IPS-NIHi7 (cell line): ENCODE measurements at regions not wholly inside any gene's neighbourhood (a gene's known extent, or its start where the extent isn't known, plus 50 kb on each side); places are given as distances from the start of the nearest gene placed in this dataset.
A peak's percentile ranks its signal among the peaks of the same experiment; 100 is the strongest.

ENCODE experiments used
- DNase-seq: peaks from one replicate; pipeline ENCODE4 v3.0.0; 2012; ENCODE audit warnings: mixed read lengths; ENCODE audit errors: extremely low spot score

DNA sequence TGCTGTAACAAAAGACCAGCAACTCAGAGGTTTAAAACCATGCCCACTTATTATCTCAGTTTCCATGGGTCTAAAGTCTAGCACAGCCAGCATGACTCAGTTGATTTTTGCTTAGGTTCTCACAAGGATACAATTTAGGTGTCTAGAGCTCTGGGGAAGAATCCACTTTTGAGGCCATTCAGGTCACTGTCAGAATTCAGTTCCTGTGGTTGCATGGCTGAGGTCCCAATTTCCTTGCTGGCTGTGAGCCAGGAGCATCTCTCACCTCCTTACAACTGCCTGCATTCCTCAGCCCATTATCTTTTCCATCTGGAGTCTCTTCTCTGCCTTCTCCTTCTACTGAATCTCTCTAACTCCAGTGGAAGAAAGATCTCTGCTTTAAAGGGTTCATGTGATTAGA lies 240.5 kb upstream of the CFAP20DC start:
- no peak for DNase-seq

DNA sequence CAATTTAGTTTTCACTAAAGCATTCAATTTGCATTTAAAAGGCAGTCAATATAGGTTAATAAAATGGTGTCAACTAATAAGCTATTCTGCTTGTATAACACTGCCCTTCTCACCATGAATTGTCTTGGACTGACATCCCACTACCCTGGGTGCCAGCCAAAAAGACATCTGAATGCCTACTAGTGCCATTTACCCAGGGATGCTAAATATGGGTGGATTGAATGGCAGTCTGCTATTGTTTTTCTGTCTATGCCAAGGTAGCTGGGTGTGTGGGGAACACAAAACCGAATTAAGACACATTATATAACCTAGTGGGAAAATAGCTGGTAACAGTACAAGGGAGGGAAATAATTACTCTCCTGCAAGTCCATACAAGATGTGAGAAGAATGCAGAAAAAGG lies 240.0 kb upstream of the CFAP20DC start:
- no peak for DNase-seq

DNA sequence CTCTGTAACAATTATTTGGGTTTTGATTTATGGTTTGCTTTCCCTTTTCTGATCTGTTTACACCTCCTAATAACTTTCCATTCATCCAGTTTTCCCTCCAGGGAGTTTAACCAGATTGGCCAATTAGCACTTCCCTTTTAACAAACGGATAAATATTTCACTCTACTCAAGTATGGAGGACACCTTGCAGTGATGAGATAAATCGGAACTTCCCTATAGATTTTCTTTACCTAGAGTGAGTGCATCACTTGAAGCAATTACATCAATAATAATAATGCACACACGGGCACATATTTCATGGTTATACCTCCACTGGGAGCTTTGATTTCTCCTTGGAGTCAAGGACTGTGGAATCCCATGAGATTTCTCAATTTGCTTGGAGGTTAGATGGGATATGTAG lies 239.1 kb upstream of the CFAP20DC start:
- DNase-seq = no peak

DNA sequence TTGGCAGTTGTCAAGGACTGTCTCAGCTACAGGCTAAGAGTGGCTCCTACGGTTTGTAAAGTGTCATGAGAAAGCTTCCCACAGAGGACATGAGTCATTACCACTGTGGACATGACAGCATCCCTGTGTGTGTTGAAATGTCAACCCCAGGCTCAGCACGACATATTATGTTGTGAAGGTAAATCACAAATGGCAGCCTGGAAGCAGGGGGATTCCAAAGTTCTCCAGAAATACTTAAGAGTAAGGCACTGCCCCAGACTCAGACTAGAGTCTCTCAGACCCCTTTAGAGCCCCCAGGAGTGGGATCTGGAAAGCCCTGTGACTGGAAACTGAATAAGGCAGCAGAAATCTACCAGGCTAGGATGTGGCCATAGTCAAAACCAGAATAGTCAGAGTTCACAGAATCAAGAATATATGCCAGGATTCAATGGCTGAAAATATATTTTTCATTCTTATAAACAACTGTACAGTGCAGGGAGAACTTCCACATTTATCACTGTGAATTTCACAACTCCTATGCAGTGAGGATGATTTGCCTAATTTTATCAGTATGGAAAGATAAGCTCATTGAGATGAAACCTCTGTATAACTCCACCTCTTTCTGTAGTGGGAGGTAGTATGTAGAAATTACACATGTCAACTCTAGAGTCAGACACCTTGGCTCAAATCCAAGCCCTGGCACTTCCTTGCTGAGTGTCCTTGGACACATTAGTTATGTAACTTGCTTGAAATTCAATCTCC lies 237.1 kb upstream of the CFAP20DC start:
- DNase-seq = no peak

DNA sequence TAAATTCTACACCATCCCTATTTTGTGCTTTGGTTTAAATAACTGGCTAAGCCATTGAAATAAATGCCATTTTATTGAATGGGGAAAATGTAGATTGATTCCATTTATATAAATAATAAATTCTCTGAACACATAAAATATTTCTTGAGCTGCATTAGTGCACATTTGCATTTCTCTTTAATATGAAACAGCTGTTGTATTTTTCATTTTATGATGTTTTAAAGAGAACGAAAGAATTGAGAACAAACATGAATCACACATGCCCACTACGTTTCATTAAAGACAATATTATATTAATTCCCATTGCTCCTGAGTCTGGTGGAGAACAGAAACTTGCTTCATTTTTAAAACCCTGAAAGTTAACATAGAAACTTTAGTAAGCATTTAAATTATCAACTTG lies 235.7 kb upstream of the CFAP20DC start:
- no peak for DNase-seq

DNA sequence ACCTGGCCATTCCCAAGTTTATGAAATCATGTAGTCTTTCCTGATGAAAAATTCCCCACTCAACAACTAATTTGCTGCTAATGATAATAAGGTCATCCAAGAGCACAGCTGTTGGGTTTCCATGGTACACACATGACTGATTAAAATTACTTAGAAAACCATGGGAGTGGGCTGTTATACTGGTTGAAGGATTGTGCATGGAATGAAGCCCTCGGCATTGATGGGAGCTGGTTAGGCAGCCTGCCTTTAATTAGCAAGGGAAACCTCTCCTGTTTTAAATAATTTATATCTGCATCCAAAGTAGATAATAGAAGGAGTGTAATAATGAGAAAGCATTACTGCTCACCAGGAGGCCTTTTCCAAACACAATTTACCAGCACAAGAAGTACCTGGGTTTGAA lies 235.1 kb upstream of the CFAP20DC start:
- DNase-seq = no peak

DNA sequence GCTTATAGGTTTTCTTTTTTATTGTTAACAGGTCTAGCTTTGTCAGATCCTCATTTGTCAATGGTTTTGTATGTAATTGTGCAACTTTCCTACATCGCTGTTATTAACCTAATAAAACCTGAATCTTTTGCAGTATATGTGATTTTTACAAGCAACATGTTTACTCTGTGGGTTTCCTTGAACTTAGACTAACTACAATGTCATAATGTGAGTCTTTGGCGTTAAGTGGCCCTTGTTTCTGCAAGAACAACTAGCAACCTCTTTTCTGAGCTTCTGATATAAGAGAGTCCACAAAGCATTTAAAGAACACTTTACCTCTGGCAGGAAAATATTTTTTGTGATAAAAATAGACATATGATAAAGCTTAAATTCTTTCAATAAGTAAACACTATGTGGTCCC lies 230.3 kb upstream of the CFAP20DC start:
- DNase-seq = no peak

DNA sequence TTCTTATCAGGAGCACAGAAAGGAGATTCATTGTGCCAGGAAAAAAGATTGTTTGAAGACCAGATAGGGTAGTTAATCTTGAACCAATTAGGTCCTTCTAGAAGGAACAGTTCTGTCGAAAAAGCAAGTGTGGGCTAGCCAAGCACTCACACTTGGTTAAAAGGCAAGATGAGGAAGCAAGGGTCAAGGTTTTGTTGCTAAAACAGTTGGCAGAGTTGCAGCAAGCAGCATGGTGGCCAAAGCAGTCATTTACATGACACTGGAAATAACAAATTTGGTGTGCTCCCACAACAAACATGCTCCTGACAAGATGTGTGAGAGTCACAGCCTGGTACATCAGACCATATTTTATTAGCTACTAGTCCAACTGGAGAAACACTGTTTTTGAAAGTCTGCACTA lies 228.0 kb upstream of the CFAP20DC start:
- no peak for DNase-seq

DNA sequence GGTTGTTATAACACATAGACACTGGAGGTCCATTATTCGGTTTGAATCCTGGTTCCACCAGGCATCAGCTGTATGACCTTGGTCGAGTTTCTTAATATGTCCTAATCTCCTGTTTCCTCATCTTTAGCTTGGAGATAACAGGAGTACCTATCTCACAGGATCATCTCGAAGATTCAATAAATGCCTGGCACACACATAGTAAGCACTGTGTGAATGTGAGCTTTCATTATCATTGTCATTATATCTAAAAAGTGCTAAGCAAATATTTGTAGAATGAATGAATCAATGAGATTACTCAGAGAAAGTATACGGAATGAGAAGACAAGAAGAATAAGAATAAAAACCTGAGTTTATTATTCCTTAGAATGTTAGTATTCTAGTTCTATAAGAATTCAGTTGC lies 227.4 kb upstream of the CFAP20DC start:
- DNase-seq = no peak

DNA sequence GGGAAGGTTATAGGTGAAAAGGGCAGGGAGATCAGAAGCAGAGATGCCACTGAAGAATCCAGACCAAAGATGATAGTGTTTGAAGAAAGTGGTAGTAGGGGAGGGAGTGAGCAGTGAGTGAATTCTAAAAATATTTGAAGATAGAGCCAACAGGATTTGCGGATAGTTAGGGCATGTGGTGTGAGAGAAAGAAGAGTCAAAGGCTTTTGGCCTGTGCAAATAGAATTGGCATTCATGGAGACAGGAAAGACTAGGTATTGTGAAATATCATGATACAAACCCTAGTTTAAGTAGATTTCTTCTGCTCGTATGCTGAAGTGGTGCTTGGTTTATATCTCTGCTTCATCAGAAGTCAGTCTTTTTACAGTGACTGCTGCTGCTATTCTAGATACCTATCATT lies 224.2 kb upstream of the CFAP20DC start:
- DNase-seq = no peak

DNA sequence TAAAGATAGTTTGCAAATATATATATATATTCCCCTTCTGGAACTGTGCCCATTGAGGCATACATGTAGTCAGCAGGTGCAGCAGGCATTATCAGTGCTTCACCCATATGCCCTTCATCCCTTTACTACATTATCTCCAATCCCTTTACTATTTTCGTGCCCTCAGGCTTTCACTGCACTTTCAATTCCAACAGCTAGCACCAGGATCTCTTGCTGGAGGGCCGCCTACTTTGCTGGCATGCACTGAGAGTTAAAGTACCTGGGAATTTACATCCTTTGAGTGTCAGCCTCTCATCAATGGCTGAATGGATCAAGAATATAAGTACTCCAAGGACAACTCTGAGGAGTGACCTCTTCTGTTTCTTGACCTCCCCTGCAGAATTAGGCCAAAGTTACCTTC lies 222.1 kb upstream of the CFAP20DC start:
- no peak for DNase-seq

DNA sequence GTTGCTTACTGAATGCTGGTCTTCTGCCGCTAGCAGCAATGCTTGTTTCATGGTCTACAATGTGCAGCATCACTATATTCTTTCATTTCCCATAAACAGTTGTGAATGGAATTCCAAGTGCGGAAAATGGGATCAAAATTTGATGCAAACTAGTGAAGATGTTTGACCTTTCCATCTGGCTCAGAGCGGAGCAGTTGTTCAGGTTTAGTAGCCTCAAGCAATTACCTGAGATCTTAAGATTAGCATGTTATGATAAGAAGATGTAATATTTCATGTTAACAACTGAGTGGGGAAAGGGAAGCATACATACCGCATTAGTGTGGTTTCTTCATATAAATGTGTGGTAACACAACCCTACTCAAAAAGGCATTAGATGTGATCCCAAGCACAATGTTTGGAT lies 221.1 kb upstream of the CFAP20DC start:
- no peak for DNase-seq

DNA sequence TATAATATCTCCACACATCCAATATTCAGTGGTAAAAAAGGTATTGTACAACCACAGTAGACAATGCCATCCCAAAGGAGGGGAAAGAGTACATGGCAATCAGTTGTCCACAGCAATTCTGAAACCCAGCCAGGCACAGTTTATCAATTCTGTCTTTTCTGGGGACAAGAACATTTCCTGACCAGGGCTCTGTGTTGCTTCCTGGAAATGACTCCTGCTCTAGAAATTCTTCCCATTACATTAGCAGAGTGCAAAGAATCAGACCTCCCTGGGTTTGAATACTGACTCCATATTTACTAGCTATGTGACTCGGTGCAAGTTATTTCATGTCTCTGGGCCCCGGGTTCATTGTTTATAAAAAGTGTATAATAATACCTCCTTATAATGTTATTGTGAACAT lies 220.4 kb upstream of the CFAP20DC start:
- DNase-seq = no peak

DNA sequence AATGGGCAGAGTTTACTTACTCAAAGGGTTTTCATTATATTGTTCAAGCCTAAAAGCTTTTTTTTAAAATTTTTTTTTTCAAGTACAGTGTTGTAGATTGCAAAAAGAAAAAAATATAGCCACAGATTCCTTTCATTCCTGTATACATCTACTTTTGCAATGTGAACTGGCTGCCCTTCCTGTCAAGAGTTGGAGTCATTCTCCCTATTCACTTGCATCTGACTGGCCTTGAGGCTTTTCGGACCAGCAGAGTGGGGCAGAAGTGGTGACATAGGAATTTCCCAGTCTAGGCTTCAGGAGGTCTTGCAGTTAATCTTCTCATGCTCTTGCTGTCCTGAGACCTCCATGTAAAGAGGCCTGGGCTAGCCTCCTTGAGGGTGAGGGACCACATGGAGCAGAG lies 218.3 kb upstream of the CFAP20DC start:
- DNase-seq = no peak

DNA sequence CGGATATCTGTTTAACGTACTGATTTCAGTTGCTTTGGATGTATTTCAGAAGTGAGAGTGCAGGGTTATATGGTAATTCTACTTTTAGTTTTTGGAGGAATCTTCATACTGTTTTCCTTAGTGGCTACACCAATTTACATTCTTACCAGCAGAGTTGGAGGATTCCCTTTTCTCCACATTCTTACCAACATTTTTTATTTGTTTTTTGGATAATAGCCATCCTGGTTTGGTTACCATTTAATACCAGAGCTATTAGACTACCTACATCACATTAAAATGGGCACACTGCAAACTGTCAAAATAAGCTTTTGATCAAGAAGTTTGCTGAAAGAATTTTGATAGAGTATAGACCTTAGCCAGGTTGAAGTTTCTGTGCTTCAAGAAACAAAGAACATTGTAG lies 217.2 kb upstream of the CFAP20DC start:
- DNase-seq = no peak

DNA sequence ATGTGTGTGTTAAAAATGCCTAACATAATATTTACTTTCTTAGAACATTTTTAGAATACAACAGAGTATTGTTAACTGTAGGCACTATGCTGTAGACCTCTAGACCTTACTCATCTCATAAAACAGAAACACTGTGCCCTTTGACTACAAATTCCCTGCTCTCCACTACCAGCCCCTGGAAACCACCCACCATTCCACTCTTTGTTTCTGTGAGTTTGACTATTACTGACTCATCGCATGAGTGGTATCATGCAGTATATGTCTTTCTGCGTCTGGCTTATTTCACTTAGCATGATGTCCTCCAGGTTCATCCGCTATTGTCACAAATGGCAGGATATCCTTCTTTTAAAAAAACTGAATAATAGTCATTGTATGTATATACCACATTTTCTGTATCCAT lies 216.7 kb upstream of the CFAP20DC start:
- DNase-seq = no peak

DNA sequence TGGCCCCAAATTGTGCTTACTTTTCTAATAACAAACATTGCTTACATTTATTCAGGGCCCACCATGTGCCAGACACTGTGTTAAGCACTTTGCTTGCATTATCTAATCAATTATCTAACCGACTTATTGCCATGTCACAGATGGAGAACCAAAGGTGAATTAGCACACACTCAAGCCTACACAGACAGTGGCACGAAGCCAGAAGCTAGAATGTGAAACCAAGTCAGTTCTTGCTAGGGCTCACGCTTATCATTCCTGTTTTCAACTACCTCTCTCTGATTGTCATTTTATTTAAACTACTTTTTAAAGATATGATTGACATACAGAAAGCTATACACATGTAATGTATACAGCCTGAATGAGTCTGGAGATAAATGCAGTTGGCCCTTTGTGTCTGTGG lies 215.7 kb upstream of the CFAP20DC start:
- DNase-seq = no peak

DNA sequence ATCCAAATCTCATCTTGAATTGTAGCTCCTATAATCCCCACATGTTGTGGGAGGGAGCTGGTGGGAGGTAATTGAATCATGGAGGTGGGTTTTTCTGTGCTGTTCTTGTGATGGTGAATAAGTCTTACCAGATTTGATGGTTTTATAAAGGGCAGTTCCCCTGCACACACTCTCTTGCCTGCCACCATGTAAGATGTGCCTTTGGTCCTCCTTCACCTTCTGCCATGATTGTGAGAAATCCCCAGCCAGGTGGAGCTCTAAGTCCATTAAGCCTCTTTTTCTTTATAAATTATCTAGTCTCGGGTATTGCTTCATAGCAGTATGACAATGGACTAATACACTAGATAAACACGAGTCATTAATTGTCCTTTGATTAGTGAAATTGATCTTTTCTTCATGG lies 214.5 kb upstream of the CFAP20DC start:
- no peak for DNase-seq

DNA sequence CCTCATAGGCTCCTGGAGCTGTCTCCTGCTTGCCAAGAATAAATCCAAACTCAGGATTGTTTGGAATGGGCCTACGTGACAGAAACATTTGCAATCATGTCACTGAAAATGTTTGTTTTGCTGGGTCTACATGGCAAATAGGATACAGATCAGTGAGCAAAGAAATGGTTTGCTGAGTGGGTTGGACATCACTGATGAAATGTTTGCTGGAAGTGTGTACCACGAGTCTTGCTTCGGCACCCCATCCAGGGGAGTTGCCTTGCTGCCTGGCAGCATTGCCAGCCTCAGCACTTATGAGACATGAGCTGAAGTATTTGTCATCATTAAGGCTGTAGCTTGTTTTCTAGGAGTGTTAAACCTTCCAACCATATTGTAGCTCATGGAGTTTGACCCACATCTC lies 213.3 kb upstream of the CFAP20DC start:
- DNase-seq = no peak

DNA sequence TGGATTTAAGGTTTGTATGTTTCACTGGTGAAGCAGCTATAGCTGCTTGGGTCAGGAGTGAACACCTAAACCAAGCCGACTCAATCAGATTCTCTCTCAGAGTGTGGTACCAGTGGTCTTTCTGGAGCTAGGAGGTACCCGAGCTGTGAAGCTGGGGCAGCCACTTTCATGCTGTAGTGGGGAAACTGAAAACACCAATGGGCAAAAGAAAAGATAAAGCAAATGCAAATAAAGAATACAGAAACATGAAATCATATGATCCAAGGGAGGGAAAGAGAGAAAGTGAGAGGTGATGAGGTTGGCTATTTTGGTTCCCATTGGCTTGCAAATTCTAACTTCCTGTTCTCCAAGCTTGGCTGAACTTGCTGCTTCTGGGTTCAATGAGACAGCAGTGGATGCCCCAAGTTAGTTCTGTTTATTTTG lies 212.3 kb upstream of the CFAP20DC start:
- no peak for DNase-seq

DNA sequence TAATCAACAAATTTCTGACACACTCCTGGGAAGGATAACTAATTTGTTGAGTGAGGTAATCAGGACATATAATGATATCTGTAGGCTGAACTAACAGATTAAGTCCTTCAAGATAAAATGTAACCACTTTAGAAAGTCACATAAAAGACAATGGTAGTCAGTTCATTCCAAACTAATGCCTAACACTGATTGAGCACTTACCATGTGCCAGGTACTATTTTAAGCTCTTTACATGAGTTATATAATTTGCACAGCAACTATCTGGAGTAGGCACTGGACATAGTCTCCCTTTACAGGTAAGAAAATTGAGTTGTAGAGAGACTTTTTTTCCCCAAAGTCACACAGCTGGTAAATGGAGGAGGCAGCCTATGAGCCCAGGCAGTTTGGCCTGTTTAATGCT lies 211.2 kb upstream of the CFAP20DC start:
- DNase-seq = no peak

DNA sequence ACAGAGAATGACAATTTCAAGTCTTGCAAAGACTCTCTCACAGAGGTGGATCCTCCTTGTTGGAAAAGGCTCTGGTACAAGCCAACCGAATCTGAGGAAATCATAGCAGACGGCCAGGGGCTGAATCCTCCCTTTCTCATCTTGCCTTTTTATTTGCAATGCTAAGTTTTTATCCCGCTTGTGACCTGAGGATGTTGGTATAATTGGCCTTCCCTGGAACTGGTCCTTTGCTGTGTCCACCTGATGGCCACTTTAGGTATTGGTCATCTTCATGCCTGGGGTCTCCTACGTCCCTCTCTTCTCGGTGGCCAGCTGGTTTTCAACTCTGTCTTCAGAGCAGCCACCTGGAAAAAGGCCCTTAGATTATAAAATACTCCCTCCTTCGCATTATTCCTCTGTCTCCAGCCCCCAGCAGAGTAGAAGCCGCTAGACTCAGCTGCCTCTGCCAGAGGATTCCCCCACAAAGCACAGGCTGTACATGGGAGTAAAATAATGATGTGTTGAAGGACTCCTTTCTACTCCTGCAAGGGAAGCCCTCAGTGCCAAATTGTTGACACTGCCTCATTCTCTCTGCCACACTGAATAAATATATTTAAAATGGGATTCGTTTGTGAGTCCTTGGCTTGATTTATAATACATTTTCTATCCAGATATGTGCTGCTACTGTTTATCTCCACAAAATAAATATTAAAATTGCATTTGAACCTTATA lies 208.9 kb upstream of the CFAP20DC start:
- peak; percentile 19 for DNase-seq

DNA sequence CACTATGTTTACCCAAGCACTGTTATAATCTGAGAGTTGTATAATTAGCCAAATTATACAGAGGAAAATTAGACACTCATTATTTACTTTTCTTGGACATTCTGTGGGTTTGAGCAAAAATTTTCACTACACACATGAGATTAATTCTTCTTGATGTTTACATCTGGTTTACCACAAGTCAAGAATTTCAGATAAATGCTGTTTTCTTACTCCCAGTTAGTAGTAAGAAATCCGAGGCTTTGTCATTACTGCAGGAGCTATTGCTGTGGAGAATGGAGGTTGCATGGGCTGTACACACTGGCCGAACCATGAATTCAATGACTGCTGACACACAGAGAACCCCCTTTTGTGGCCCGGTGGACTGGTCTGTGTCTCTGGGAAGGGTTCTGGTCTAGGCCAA lies 207.7 kb upstream of the CFAP20DC start:
- no peak for DNase-seq

DNA sequence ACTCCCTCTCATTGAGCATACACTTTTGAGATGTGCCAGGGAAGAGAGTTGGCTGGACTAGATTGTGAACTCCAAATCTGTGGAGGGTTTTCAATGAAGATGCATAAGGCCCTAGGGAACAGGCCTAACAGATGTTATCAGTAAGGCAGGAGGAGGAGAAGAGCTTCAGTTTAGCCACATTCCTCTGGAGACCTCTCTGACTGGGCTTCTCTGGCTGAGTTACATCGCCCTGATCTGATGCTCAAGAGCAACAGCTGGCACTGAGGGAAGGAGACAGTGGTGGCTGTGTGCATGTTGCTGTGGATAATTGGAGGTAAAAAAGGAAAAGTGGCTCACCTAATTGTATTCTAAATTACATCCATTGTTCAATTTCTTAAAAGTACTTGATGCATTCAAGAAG lies 206.4 kb upstream of the CFAP20DC start:
- no peak for DNase-seq
